IMR-90 (cell line): ENCODE measurements at regions not wholly inside any gene's neighbourhood (a gene's known extent, or its start where the extent isn't known, plus 50 kb on each side); places are given as distances from the start of the nearest gene placed in this dataset.

Experiments
- BHLHE40 ChIP-seq: fragments of 150-350 bp; IDR thresholded peaks from 2 replicates; pipeline ENCODE4 v1.6.1; 2016; ENCODE audit warnings: mild to moderate bottlenecking, low read depth, low read length
- CTCF ChIP-seq: conservative IDR thresholded peaks from 2 replicates; pipeline ENCODE4 v1.5.1; 2012; ENCODE audit warnings: mild to moderate bottlenecking, low read depth, low read length, improper control_type of control experiment
- MAZ ChIP-seq: IDR thresholded peaks from 2 replicates; pipeline ENCODE4 v1.6.1; 2012; ENCODE audit warnings: low read depth, mild to moderate bottlenecking, low read length, improper control_type of control experiment, moderate library complexity, borderline replicate concordance
- POLR2A ChIP-seq: IDR thresholded peaks from 2 replicates; pipeline ENCODE4 v1.6.1; 2012; ENCODE audit warnings: mild to moderate bottlenecking, low read depth, low read length
- SMC3 ChIP-seq: fragments of 150-350 bp; IDR thresholded peaks from 2 replicates; pipeline ENCODE4 v1.6.1; 2016; ENCODE audit warnings: low read depth, mild to moderate bottlenecking, antibody characterized with exemption, low read length, moderate library complexity
- USF2 ChIP-seq: fragments of 150-350 bp; IDR thresholded peaks from 2 replicates; pipeline ENCODE4 v1.6.1; 2017; ENCODE audit warnings: mild to moderate bottlenecking, antibody characterized with exemption, low read length, low read depth

DNA sequence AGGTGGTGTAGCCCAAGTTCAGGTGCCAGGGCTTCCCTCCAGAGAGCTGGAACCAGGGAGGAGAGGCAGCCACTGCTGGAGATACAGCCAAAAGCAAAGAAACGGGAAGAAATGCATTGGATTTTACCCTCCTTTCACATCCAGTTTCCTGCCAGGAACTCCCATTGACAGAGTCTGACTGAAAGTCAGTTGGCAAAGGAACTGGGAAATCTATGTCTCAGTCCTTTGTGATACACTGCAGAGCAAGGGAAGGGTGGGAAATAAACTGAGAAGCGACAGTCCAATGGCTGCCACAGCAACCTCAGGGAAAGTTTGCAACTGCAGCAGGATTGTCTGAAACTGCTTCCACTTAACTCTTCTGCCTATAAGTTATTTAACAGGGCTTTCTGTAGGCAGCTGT lies 142.6 kb downstream of the SATB1 start:
- TF ChIP-seq CTCF (no peak), POLR2A (no peak), SMC3 (no peak), MAZ (no peak), BHLHE40 (no peak), USF2 (no peak)
